Naive B cell (primary cell): ENCODE measurements at regions not wholly inside any gene's neighbourhood (a gene's known extent, or its start where the extent isn't known, plus 50 kb on each side); places are given as distances from the start of the nearest gene placed in this dataset.
"Not testable (repeated sequence)": the region's sequence is repeated elsewhere in the genome, so short reads cannot be mapped to it uniquely, and the experiment has no call there.

Experiments
- ATAC-seq, 2 donors: fragments of 150-1000 bp; cut with Tn5 transposase; 2 replicates each; pipeline ENCODE4 v1.10.0; 2021; ENCODE audit warnings: low read depth in 2 of 2, mild to moderate bottlenecking in 2 of 2, moderate library complexity in 2 of 2
- DNase-seq: peaks from one replicate; pipeline ENCODE4 v3.0.0; 2022
- H3K27ac Mint-ChIP-seq, 6 donors: one replicate each; pipeline ENCODE4 v1.8.0; 2020 to 2022; ENCODE audit warnings: mild to moderate bottlenecking in 6 of 6, mixed read lengths in 6 of 6, moderate library complexity in 5 of 6, inconsistent platforms in 2 of 6
- H3K27me3 Mint-ChIP-seq, 3 donors: one replicate each; pipeline ENCODE4 v1.8.0; 2021 to 2022; ENCODE audit warnings: mixed read lengths in 3 of 3, mild to moderate bottlenecking in 1 of 3
- H3K36me3 Mint-ChIP-seq, 2 donors: one replicate each; pipeline ENCODE4 v1.8.0; 2020 to 2022; ENCODE audit warnings: mixed read lengths in 2 of 2, inconsistent platforms in 1 of 2, mild to moderate bottlenecking in 1 of 2
- H3K4me1 Mint-ChIP-seq, 3 donors: one replicate each; pipeline ENCODE4 v1.8.0; 2020 to 2022; ENCODE audit warnings: mixed read lengths in 3 of 3, inconsistent platforms in 1 of 3, mild to moderate bottlenecking in 1 of 3, moderate library complexity in 1 of 3
- H3K4me3 Mint-ChIP-seq, 8 donors: one replicate each; pipeline ENCODE4 v1.8.0; 2020 to 2022; ENCODE audit warnings: mild to moderate bottlenecking in 8 of 8, mixed read lengths in 8 of 8, moderate library complexity in 8 of 8, inconsistent platforms in 2 of 8
- H3K9me3 Mint-ChIP-seq, 7 donors: one replicate each; pipeline ENCODE4 v1.8.0; 2020 to 2022; ENCODE audit warnings: mixed read lengths in 7 of 7, mild to moderate bottlenecking in 5 of 7, inconsistent platforms in 2 of 7, moderate library complexity in 1 of 7

GRCh38 chr4:116118221-116118620 lies 967.2 kb downstream of the TRAM1L1 start:
- ATAC-seq (no peak), DNase-seq (no peak)
- H3K36me3 Mint-ChIP-seq: no peaks in the 10 kb centered on the region
- H3K4me3 Mint-ChIP-seq: no peak overlapping the region
- no peaks in the 10 kb centered on the region for H3K27me3 Mint-ChIP-seq
- H3K27ac Mint-ChIP-seq: no peak overlapping the region
- no peaks in the 10 kb centered on the region for H3K4me1 Mint-ChIP-seq
- peaks cover 0 to 4% (median 0%) of the 10 kb centered on the region in 7 donors for H3K9me3 Mint-ChIP-seq

GRCh38 chr4:116112861-116113260 lies 972.5 kb downstream of the TRAM1L1 start:
- DNase-seq, H3K27me3 Mint-ChIP-seq, ATAC-seq, H3K27ac Mint-ChIP-seq, H3K4me3 Mint-ChIP-seq, H3K4me1 Mint-ChIP-seq, H3K9me3 Mint-ChIP-seq, H3K36me3 Mint-ChIP-seq: not testable (repeated sequence)

GRCh38 chr4:116110713-116111112 lies 974.7 kb downstream of the TRAM1L1 start:
- ATAC-seq: no peak
- H3K4me3 Mint-ChIP-seq: no peak overlapping the region
- DNase-seq: no peak
- H3K9me3 Mint-ChIP-seq: peaks cover 0 to 2% (median 0%) of the 10 kb centered on the region in 7 donors
- H3K27me3 Mint-ChIP-seq: no peaks in the 10 kb centered on the region
- H3K27ac Mint-ChIP-seq: peak overlapping the region in 1 of 6 donors; percentile 8
- no peaks in the 10 kb centered on the region for H3K4me1 Mint-ChIP-seq
- no peaks in the 10 kb centered on the region for H3K36me3 Mint-ChIP-seq

DNA sequence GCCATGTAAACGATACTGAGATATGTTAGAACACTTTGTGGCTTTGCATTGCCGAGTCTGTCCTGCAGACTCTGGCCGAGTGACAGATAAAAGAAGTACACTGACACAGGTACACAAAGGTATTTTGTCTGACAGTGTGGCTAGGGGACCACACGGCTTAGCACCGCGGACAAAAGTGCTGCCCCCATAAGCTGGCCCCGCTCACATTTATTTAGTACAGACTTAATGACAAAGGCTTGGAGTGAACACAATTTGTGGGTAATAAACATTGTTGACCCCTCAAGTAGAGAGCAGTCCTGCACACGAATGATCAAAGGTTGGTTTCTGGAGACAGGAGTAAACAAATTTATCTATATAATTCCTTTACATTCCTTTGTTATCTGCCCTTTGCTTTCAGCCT lies 976.8 kb downstream of the TRAM1L1 start:
- Mint-ChIP-seq H3K36me3 (no peaks in the 10 kb centered on the region), H3K9me3 (peaks cover 0 to 2% (median 0%) of the 10 kb centered on the region in 7 donors), H3K27me3 (no peaks in the 10 kb centered on the region), H3K27ac (peak overlapping the region in 1 of 6 donors; percentile 67), H3K4me1 (no peaks in the 10 kb centered on the region), H3K4me3 (no peak overlapping the region)
- ATAC-seq (no peak), DNase-seq (no peak)

DNA sequence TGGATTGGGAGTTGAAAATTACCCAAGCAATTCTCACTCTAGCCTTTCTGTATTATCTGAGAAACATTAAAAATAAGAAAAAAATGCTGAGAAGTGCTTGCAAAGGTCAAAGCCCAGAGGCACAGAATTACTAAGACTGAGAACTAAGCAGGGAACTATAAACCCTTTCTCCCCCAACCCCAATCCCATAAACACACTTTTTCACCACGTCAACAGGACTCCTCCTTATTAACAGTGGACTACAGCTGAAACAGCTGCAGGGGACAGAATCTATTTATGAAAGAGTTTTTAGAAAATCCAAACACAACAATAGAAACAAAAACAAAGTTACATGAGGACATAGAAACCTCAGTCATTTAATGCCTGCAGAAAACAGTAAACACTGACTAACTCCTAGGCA lies 984.1 kb downstream of the TRAM1L1 start:
- Mint-ChIP-seq H3K36me3 (peaks cover 0 to 7% of the 10 kb centered on the region in 2 donors), H3K27ac (no peak overlapping the region), H3K9me3 (peaks cover 6 to 17% (median 8%) of the 10 kb centered on the region in 7 donors), H3K27me3 (no peaks in the 10 kb centered on the region), H3K4me1 (no peaks in the 10 kb centered on the region), H3K4me3 (no peak overlapping the region)
- ATAC-seq (no peak), DNase-seq (no peak)

DNA sequence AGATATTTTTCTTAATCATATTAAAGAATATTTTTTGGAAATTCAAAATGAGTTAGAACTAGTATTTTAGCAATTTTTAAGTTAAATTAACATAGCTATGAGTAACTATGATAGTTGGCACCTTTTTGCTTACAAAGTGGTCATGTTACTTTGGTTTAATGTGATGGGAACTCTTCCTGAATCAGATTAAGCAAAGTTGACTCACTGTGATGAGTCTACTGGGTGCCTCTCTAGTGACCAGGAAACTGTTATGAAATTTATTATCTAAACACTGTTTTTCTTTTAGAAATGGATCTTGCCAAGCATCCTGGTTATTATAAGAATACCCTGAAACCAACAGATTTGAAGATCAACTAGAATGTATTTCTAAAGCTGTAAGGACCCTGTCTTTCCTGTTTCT lies 985.8 kb downstream of the TRAM1L1 start:
- H3K9me3 Mint-ChIP-seq: peaks cover 6 to 18% (median 8%) of the 10 kb centered on the region in 7 donors
- no peak for ATAC-seq
- H3K27me3 Mint-ChIP-seq: no peaks in the 10 kb centered on the region
- H3K4me3 Mint-ChIP-seq: no peak overlapping the region
- H3K36me3 Mint-ChIP-seq: peaks cover 0 to 7% of the 10 kb centered on the region in 2 donors
- no peak overlapping the region for H3K27ac Mint-ChIP-seq
- H3K4me1 Mint-ChIP-seq: no peaks in the 10 kb centered on the region
- no peak for DNase-seq

DNA sequence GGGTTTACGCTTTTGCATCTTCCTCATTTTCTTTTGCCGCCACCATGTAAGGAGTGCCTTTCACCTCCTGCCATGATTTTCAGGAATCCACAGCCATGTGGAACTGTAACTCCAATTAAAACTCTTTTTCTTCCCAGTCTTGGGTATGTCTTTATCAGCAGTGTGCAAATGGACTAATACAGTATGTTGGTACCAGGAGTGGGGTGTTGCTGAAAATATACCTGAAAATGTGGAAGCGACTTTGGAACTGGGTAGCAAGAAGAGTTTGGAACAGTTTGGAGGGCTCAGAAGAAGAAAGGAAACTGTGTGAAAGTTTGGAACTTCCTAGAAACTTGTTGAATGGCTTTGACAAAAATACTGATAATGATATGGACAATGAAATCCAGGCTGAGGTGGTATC lies 983.9 kb upstream of the NDST4 start:
- H3K36me3 Mint-ChIP-seq, ATAC-seq, H3K27ac Mint-ChIP-seq, H3K4me3 Mint-ChIP-seq, H3K27me3 Mint-ChIP-seq, H3K4me1 Mint-ChIP-seq, DNase-seq: not testable (repeated sequence)
- peaks cover 6 to 18% (median 8%) of the 10 kb centered on the region in 7 donors for H3K9me3 Mint-ChIP-seq

- DNase-seq (no peak), ATAC-seq (no peak)
- H3K4me1 Mint-ChIP-seq: no peaks in the 10 kb centered on the region
- H3K9me3 Mint-ChIP-seq: peaks cover 6 to 14% (median 8%) of the 10 kb centered on the region in 7 donors
- H3K27me3 Mint-ChIP-seq: no peaks in the 10 kb centered on the region
- H3K4me3 Mint-ChIP-seq: no peak overlapping the region
- peaks cover 0 to 7% of the 10 kb centered on the region in 2 donors for H3K36me3 Mint-ChIP-seq
- H3K27ac Mint-ChIP-seq: no peak overlapping the region
These were observed 979.5 kb upstream of the NDST4 start for GRCh38 chr4:116092961-116093360.

- Mint-ChIP-seq H3K27ac (no peak overlapping the region), H3K4me1 (no peaks in the 10 kb centered on the region), H3K36me3 (no peaks in the 10 kb centered on the region), H3K4me3 (no peak overlapping the region), H3K27me3 (no peaks in the 10 kb centered on the region), H3K9me3 (no peaks in the 10 kb centered on the region)
- DNase-seq: no peak
- no peak for ATAC-seq
These were observed 975.4 kb upstream of the NDST4 start for GRCh38 chr4:116088771-116089170.

- DNase-seq: no peak
- Mint-ChIP-seq H3K27ac (no peak overlapping the region), H3K4me3 (no peak overlapping the region), H3K36me3 (no peaks in the 10 kb centered on the region), H3K9me3 (peaks cover 2 to 17% (median 5%) of the 10 kb centered on the region in 7 donors), H3K4me1 (no peaks in the 10 kb centered on the region), H3K27me3 (no peaks in the 10 kb centered on the region)
- no peak for ATAC-seq
These were observed 969.5 kb upstream of the NDST4 start for GRCh38 chr4:116082808-116083366.

DNA sequence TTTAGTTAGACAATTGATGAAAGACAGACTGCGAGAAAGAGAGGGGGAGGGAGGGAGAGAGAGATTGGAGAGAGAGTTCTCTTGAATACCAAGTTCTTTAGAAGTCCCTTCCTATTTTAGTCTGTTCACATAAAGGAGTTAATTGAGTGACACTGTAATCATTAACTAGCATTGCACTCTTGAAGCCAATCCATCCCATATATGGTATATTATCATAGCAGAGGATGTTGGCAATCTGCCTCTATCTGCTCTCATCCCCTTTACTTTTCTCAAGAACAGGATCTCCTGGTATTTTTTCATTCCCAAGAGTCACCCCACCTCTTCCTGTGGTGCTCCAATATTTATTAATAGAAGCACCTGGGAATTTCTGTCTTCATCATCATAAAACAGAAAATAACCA lies 959.6 kb upstream of the NDST4 start:
- Mint-ChIP-seq H3K27me3 (no peaks in the 10 kb centered on the region), H3K4me1 (no peaks in the 10 kb centered on the region), H3K9me3 (peaks cover 0 to 9% (median 0%) of the 10 kb centered on the region in 7 donors), H3K4me3 (no peak overlapping the region), H3K36me3 (no peaks in the 10 kb centered on the region), H3K27ac (no peak overlapping the region)
- DNase-seq (no peak), ATAC-seq (no peak)

DNA sequence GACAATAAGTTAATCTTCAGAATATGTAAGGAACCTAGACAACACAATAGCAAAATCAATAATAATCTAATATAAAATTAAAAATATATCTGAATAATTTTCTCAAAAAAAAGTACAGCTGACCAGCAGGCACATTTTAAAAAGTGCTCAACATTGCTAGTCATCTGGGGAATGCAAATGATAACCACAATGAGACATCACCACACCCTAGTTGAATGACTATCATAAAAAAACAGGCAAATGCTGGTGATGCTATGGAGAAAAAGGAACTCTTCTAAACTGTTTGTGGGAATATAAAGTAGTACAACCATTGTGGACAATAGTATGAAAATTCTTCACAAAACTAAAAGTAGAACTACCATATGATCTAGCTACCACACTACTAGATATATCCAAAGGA lies 956.9 kb upstream of the NDST4 start:
- H3K36me3 Mint-ChIP-seq: no peaks in the 10 kb centered on the region
- H3K4me1 Mint-ChIP-seq: no peaks in the 10 kb centered on the region
- no peaks in the 10 kb centered on the region for H3K27me3 Mint-ChIP-seq
- H3K27ac Mint-ChIP-seq: no peak overlapping the region
- DNase-seq (no peak), ATAC-seq (no peak)
- H3K9me3 Mint-ChIP-seq: peaks cover 0 to 13% (median 0%) of the 10 kb centered on the region in 7 donors
- H3K4me3 Mint-ChIP-seq: no peak overlapping the region

DNA sequence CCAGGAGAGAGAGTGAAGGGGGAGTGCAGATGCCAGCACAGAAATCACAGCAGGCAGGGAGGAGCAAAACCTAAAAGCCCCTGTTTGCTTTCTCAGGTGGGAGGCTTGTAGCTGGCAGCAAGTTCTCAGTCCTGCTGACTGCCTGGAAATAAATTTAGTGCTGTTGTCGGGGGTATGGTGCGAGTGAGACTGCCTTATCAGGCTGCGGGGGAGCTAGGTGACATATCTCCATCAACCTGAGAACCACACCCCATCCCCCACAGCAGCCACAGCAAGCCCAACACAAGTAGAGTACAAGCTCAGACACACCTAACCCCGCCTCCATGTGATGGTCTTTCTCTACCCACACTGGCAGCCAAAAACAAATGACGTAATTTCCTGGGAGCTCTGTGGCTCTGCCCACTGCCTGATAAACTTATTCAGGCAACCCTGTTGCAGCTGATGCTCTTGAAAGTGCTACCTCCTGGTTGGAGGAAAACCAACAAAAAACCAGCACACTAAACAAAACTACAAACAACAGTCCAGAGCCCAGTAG lies 953.4 kb upstream of the NDST4 start:
- DNase-seq (no peak), ATAC-seq (no peak)
- peaks cover 0 to 13% (median 0%) of the 10 kb centered on the region in 7 donors for H3K9me3 Mint-ChIP-seq
- no peak overlapping the region for H3K27ac Mint-ChIP-seq
- no peak overlapping the region for H3K4me3 Mint-ChIP-seq
- H3K27me3 Mint-ChIP-seq: no peaks in the 10 kb centered on the region
- H3K36me3 Mint-ChIP-seq: no peaks in the 10 kb centered on the region
- H3K4me1 Mint-ChIP-seq: no peaks in the 10 kb centered on the region

GRCh38 chr4:116064331-116064730 lies 950.9 kb upstream of the NDST4 start:
- DNase-seq (no peak), ATAC-seq (no peak)
- Mint-ChIP-seq H3K9me3 (peaks cover 0 to 8% (median 0%) of the 10 kb centered on the region in 7 donors), H3K27ac (no peak overlapping the region), H3K4me1 (no peaks in the 10 kb centered on the region), H3K4me3 (no peak overlapping the region), H3K36me3 (no peaks in the 10 kb centered on the region), H3K27me3 (no peaks in the 10 kb centered on the region)

DNA sequence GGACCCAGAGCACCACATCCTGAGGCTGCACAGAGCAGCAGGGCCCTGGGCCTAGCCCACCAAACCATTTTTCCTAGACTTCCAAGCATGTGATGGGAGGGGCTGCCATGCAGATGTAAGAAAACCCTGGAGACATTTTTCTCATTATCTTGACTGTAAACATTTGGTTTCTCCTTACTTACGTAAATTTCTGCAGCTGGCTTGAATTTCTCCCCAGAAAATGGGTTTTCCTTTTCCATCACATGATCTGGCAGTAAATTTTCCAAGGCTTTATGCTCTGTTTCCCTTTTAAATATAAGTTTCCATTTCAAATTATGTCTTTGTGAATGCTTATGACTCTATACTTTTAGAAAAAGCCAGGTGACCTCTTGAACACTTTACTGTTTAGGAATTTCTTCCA lies 945.9 kb upstream of the NDST4 start:
- ATAC-seq (no peak), DNase-seq (no peak)
- H3K4me1 Mint-ChIP-seq: no peaks in the 10 kb centered on the region
- no peaks in the 10 kb centered on the region for H3K27me3 Mint-ChIP-seq
- no peaks in the 10 kb centered on the region for H3K36me3 Mint-ChIP-seq
- no peak overlapping the region for H3K4me3 Mint-ChIP-seq
- no peak overlapping the region for H3K27ac Mint-ChIP-seq
- peaks cover 0 to 8% (median 0%) of the 10 kb centered on the region in 7 donors for H3K9me3 Mint-ChIP-seq
